B cell (primary cell): ENCODE measurements at regions not wholly inside any gene's neighbourhood (a gene's known extent, or its start where the extent isn't known, plus 50 kb on each side); places are given as distances from the start of the nearest gene placed in this dataset.

Experiments used
- EZH2 ChIP-seq: IDR thresholded peaks from 2 replicates; pipeline ENCODE4 v1.6.1; 2012; ENCODE audit warnings: borderline replicate concordance, low read depth, mild to moderate bottlenecking, moderate library complexity, low read length; ENCODE audit not compliant: insufficient read depth, poor library complexity, severe bottlenecking
- TF ChIP-seq, protein P1 (sequence below): fragments of 200-600 bp; IDR thresholded peaks from one replicate; pipeline ENCODE4 v1.8.0; 2022; ENCODE audit warnings: antibody characterized with exemption, mild to moderate bottlenecking

DNA sequence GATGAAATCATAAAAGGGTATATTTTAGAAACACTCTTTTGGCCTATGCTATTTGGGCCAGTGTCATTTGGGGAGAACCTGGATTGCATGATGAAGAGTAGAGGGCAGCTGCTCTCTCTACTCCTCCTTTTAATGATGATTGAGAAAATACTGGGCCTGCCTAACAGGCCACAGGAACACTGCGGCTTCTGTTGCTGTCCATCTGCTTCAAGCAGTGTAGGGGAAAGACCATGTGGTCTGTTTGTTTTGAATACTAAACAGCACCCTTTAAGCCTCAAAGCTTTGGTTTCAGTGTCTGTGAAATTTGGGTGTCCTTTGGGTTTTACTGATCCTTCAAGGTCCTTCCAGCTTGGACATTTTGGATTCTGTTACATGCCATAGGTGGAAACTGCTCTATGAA is 78.0 kb downstream of the TTC6 start:
- TF ChIP-seq, protein P1, sequence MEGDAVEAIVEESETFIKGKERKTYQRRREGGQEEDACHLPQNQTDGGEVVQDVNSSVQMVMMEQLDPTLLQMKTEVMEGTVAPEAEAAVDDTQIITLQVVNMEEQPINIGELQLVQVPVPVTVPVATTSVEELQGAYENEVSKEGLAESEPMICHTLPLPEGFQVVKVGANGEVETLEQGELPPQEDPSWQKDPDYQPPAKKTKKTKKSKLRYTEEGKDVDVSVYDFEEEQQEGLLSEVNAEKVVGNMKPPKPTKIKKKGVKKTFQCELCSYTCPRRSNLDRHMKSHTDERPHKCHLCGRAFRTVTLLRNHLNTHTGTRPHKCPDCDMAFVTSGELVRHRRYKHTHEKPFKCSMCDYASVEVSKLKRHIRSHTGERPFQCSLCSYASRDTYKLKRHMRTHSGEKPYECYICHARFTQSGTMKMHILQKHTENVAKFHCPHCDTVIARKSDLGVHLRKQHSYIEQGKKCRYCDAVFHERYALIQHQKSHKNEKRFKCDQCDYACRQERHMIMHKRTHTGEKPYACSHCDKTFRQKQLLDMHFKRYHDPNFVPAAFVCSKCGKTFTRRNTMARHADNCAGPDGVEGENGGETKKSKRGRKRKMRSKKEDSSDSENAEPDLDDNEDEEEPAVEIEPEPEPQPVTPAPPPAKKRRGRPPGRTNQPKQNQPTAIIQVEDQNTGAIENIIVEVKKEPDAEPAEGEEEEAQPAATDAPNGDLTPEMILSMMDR: no peak
- no peak for TF ChIP-seq EZH2
